ENCODE measurements at regions not wholly inside any gene's neighbourhood (a gene's known extent, or its start where the extent isn't known, plus 50 kb on each side); places are given as distances from the start of the nearest gene placed in this dataset.

GRCh38 chr13:34465423-34465922, 476.6 kb upstream of the NBEA start:
- no peak for TF ChIP-seq EZH2 (IDR thresholded peaks at IDR 0.05; ENCODE audit: borderline replicate concordance, low read depth, low read length, severe bottlenecking)
- TF ChIP-seq, protein P1, sequence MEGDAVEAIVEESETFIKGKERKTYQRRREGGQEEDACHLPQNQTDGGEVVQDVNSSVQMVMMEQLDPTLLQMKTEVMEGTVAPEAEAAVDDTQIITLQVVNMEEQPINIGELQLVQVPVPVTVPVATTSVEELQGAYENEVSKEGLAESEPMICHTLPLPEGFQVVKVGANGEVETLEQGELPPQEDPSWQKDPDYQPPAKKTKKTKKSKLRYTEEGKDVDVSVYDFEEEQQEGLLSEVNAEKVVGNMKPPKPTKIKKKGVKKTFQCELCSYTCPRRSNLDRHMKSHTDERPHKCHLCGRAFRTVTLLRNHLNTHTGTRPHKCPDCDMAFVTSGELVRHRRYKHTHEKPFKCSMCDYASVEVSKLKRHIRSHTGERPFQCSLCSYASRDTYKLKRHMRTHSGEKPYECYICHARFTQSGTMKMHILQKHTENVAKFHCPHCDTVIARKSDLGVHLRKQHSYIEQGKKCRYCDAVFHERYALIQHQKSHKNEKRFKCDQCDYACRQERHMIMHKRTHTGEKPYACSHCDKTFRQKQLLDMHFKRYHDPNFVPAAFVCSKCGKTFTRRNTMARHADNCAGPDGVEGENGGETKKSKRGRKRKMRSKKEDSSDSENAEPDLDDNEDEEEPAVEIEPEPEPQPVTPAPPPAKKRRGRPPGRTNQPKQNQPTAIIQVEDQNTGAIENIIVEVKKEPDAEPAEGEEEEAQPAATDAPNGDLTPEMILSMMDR (IDR thresholded peaks at IDR 0.05; ENCODE audit: extremely low read depth in 1 of 2, insufficient read depth in 1 of 2, low read depth in 1 of 2, low read length in 2 of 2), result no peak
- TF ChIP-seq FOS (IDR thresholded peaks at IDR 0.05; ENCODE audit: borderline replicate concordance, insufficient read depth, low read length), result no peak
- TF ChIP-seq MAX (IDR thresholded peaks at IDR 0.05; ENCODE audit: insufficient read depth, insufficient read length), result no peak
- TF ChIP-seq POLR2AphosphoS5 (IDR thresholded peaks at IDR 0.05; ENCODE audit: insufficient read depth, low read depth, low read length), result no peak
- H4K20me1 ChIP-seq (replicated peaks; ENCODE audit: control insufficient read depth, extremely low read depth, insufficient read depth, low read length), result no peaks in the 10 kb centered on the region
- H3K9me1 ChIP-seq (replicated peaks; ENCODE audit: control insufficient read depth, extremely low read depth, insufficient read depth, low read length), result no peaks in the 10 kb centered on the region
- ChIA-PET CTCF (no interaction called here), POLR2A (no interaction called here)
- H3K9me3 ChIP-seq (replicated peaks; ENCODE audit: control insufficient read depth, insufficient read depth, low read length), result no peaks in the 10 kb centered on the region
- intact Hi-C loops (cut with micrococcal nuclease) (no loop called here), dilution Hi-C loops (cut with MboI; ENCODE audit: extremely low pct_ligation_motif_present, low sequenced_read_pairs) (no loop called here)
- H3K4me3 ChIP-seq (replicated peaks in 1 of 3; ENCODE audit: insufficient read depth in 1 of 3, low read depth in 1 of 3, low read length in 3 of 3), result no peak overlapping the region
- H3K36me3 ChIP-seq (ENCODE audit: control insufficient read depth in 2 of 2, extremely low read depth in 1 of 2, insufficient read depth in 2 of 2, low read length in 2 of 2), result no peaks in the 10 kb centered on the region
- H3K27me3 ChIP-seq (ENCODE audit: control insufficient read depth in 2 of 2, insufficient read depth in 2 of 2, low read length in 2 of 2), result no peaks in the 10 kb centered on the region
- H3K9ac ChIP-seq (replicated peaks; ENCODE audit: extremely low read depth, insufficient read depth, low read length), result no peak overlapping the region
- H3K4me1 ChIP-seq (ENCODE audit: control insufficient read depth, extremely low read depth, insufficient read depth, low read length), result peaks cover 30% of the 10 kb centered on the region
- H3K79me2 ChIP-seq (ENCODE audit: control insufficient read depth, insufficient read depth, low read length), result no peaks in the 10 kb centered on the region
- no peak overlapping the region for H3K27ac ChIP-seq (ENCODE audit: insufficient read depth, low read depth, low read length)
- no peak overlapping the region for H2AFZ ChIP-seq (ENCODE audit: low read depth, low read length)
- H3K4me2 ChIP-seq (ENCODE audit: insufficient read depth, low read length), result no peak overlapping the region
- FAIRE-seq (no peak), DNase-seq (ENCODE audit: low read depth, low spot score) (no peak)
- BruUV-seq (replicated peaks), result no TSS peak

DNA sequence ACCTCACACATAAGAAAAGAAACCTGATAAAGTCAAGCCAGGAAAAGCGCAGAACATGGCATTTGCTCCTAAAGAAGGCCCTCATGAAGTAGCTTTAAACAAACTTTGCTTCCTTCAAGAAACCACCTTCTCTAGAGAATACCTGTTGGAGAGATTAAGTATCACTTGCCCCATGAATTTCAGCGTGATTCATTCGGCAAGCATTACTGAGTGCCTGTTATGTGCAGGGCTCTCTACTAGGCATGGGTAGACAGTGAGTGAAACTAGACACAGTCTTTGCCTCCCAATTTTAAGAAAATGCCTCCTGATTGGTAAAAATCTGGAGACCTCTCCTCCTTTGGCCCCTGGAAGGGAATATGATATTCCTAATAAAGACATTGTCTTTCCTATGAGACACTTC, 475.8 kb upstream of the NBEA start:
- no peak for FAIRE-seq
- H3K27me3 ChIP-seq (ENCODE audit: control insufficient read depth in 2 of 2, insufficient read depth in 2 of 2, low read length in 2 of 2), result no peaks in the 10 kb centered on the region
- intact Hi-C loops (cut with micrococcal nuclease) (no loop called here), dilution Hi-C loops (cut with MboI; ENCODE audit: extremely low pct_ligation_motif_present, low sequenced_read_pairs) (no loop called here)
- no peak overlapping the region for H3K4me3 ChIP-seq (replicated peaks in 1 of 3; ENCODE audit: insufficient read depth in 1 of 3, low read depth in 1 of 3, low read length in 3 of 3)
- no peak overlapping the region for H3K4me2 ChIP-seq (ENCODE audit: insufficient read depth, low read length)
- H3K9me3 ChIP-seq (replicated peaks; ENCODE audit: control insufficient read depth, insufficient read depth, low read length), result no peaks in the 10 kb centered on the region
- TF ChIP-seq MYC (IDR thresholded peaks at IDR 0.05; ENCODE audit: low read depth, low read length), result no peak
- TF ChIP-seq JUN (IDR thresholded peaks at IDR 0.05; ENCODE audit: borderline replicate concordance, insufficient read depth, insufficient read length, low read depth), result no peak
- TF ChIP-seq, protein P1 (IDR thresholded peaks at IDR 0.05; ENCODE audit: extremely low read depth in 1 of 2, insufficient read depth in 1 of 2, low read depth in 1 of 2, low read length in 2 of 2), result no peak
- no peak for TF ChIP-seq POLR2A (IDR thresholded peaks at IDR 0.05; ENCODE audit: low read depth, low read length)
- TF ChIP-seq MAX (IDR thresholded peaks at IDR 0.05; ENCODE audit: insufficient read depth, insufficient read length), result no peak
- no peak overlapping the region for H2AFZ ChIP-seq (ENCODE audit: low read depth, low read length)
- POLR2A ChIA-PET, result no interaction called here
- no TSS peak for BruUV-seq (replicated peaks)
- DNase-seq (ENCODE audit: low read depth, low spot score), result no peak
- H3K9me1 ChIP-seq (replicated peaks; ENCODE audit: control insufficient read depth, extremely low read depth, insufficient read depth, low read length), result no peaks in the 10 kb centered on the region
- H3K9ac ChIP-seq (replicated peaks; ENCODE audit: extremely low read depth, insufficient read depth, low read length), result no peak overlapping the region
- no peaks in the 10 kb centered on the region for H3K79me2 ChIP-seq (ENCODE audit: control insufficient read depth, insufficient read depth, low read length)
- H4K20me1 ChIP-seq (replicated peaks; ENCODE audit: control insufficient read depth, extremely low read depth, insufficient read depth, low read length), result no peaks in the 10 kb centered on the region
- H3K27ac ChIP-seq (ENCODE audit: insufficient read depth, low read depth, low read length), result no peak overlapping the region
- CTCF ChIA-PET, result no interaction called here
- H3K36me3 ChIP-seq (ENCODE audit: control insufficient read depth in 2 of 2, extremely low read depth in 1 of 2, insufficient read depth in 2 of 2, low read length in 2 of 2), result no peaks in the 10 kb centered on the region
- H3K4me1 ChIP-seq (ENCODE audit: control insufficient read depth, extremely low read depth, insufficient read depth, low read length), result peaks cover 32% of the 10 kb centered on the region
